ENCODE measurements at regions not wholly inside any gene's neighbourhood (a gene's known extent, or its start where the extent isn't known, plus 50 kb on each side); places are given as distances from the start of the nearest gene placed in this dataset.

GRCh38 chr1:5340560-5341130 is 651.6 kb downstream of the NPHP4 start:
- no peak for DNase-seq (ENCODE audit: low spot score)

- DNase-seq (ENCODE audit: low spot score), result no peak
Observed at GRCh38 chr1:5338466-5338865, 653.8 kb downstream of the NPHP4 start.

DNA sequence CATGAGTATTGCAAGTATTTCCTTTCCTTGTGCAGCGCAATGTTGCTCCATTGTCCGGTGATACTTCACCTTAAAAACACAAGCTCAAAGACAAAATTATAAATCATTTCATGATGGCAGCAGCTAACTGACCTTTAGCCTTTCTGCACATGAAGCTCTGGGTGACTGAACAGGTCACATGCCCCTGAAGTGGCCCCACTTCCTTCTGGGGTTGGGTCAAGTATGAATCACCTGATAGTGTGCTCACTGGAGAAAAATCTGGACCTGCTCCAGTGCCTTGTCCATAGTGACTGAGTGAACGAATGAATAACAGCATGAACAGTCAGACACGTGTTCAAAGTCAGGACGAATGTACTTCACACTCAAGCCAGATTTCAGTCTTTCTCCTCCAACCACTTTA is 658.9 kb downstream of the NPHP4 start:
- DNase-seq (ENCODE audit: low spot score), result no peak

DNA sequence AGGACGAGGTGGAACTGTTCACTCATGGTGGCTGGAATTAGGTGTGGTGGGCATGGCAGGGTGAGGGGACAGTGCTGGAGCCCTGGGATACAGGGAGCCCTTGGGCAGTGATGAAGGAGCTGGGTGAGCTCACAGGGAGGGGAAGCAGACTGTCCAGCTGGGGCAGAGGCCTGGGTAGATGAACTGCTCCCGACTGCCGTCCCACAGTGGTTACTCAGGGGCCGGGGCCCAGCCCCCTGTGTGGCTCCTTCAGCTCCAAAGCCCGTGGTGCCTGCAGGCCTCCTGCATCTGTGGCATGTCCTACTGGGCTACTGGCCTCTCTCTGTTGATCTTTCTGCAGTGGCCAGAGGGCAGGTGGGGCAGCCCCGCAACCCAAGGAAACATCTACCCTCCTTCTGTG is 661.1 kb downstream of the NPHP4 start:
- no peak for DNase-seq (ENCODE audit: low spot score)

GRCh38 chr1:5329068-5329739 is 663.0 kb downstream of the NPHP4 start:
- DNase-seq (ENCODE audit: low spot score), result no peak

- no peak for DNase-seq (ENCODE audit: low spot score)
Observed at GRCh38 chr1:5324883-5325282, 667.3 kb downstream of the NPHP4 start.

DNA sequence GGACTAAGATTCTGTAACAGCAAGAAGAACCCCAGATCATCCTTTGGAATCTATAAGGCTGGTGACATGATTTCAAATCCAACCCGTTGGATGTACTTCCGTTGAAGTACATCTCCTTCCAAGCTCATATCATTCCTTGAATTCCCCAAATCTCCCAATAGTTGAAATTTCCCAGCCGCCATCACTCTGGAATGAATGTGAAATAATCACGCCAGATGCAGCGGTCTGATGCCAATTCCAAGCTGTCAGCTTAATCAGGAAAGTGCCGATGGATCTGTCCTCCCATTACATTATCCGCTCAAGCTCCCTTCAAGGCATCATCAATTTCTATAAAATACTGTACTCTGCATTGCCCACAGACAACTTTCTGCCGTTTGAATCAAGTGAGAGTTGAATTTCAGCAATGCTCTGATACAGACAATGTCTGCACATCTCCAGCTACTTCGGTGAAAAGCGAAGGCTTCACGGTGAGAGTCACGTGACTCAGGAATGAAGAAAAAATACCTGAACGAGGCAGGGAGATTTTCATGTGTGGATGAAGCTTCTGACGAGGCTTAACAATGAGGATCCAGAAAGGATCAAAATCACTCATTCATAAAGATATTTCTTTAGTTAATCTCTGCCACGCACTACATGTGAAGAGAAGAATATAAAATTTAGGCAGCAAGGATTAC is 663.9 kb downstream of the AJAP1 start:
- no peak for DNase-seq (ENCODE audit: low spot score)

DNA sequence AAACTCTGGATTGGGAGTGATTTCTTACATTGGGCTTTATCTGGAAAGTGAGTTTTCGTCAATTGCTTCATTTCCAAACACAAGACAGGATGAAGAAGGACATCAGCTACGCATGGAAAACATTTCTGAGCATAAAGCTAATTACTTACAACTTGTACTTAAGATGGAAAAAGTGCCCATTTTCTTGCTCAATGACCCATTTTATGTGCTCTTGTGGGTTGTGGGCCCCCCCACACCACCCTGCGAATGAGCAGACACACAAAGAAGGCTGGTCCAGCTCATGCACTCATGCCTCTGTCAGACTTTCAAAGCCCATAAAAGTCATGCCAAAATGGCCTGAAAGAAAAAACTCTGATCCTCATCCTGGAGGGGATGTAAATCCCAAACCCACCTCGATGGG is 663.0 kb downstream of the AJAP1 start:
- no peak for DNase-seq (ENCODE audit: low spot score)

DNA sequence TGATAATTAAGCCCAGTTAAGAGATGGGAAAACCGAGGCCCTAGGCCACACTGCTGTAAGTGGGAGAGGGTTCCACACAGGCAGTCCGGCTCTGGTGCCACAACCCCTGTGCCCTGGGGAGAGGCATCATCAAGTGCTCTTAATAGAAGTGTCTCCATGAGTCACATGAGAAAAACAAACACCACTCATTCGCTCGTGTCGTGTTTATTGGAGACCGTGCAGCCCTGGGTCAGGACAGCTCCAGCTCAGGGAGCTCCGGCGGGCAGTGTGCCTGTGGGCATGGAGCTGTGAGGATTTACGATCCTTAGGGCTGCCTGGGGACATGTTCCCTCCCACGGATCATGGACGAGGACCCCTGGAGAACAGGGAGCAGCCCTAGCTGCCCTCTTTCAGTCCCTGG is 658.5 kb downstream of the AJAP1 start:
- DNase-seq (ENCODE audit: low spot score), result no peak

DNA sequence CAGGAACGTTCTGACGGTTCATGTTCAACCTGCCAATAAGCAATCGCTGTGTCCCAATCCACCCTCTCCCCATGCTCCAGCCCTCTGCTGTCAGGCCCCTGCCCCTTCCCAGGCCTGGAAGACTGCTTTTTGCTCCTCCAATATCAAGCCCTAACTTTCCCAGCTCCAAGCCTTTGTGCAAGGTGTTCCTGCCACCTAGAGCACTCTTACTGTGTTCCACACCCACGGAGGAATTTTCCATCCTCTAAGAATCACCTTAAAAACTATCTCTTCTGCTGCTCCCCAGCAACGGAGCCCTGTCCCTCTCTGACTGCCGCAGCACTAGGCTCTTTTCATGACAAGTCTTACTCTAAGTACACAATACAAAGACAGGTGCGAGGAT is 657.9 kb downstream of the AJAP1 start:
- no peak for DNase-seq (ENCODE audit: low spot score)

- no peak for DNase-seq (ENCODE audit: low spot score)
Observed at GRCh38 chr1:5311634-5312292, 657.4 kb downstream of the AJAP1 start.

GRCh38 chr1:5311147-5311546 is 656.7 kb downstream of the AJAP1 start:
- no peak for DNase-seq (ENCODE audit: low spot score)

DNA sequence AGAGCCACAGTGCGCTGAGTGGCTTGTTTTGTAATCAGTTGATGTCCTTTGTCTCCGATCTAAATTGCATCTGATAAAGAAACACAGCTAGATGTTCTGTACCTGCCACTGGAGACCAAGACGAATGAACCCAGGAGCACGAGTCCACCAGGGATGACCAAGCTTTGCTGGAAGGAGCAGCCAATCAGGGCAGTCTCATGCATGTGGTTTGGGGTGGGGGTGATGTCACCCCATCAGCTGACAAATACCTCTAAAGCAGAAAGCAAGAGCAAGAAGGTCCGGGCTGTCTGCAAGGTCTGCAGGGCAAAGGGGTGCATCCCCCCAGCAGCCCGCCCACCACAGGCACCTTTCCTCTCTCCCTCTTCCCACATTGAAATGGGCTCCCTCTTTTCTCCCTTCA is 653.8 kb downstream of the AJAP1 start:
- no peak for DNase-seq (ENCODE audit: low spot score)

DNA sequence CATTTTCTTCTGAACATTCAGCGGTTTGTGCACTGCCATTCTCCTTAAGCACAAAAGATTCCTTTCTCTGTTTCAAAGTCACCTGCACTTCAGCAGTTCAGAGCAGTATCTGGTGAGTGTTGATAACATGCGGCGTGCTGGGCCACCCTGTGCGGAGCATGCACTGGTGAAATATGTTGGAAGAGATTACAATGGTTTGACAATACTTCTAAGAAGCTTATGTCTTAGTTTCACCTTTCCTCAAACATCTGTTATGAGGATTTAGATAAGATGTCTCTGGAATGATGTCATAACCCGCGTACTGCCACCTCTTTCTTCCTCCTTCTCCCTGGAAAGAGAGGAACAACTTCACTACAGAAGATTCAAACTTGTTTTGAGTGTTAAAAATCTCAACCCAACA is 650.3 kb downstream of the AJAP1 start:
- DNase-seq (ENCODE audit: low spot score), result no peak

GRCh38 chr1:5298376-5298775 is 644.0 kb downstream of the AJAP1 start:
- DNase-seq (ENCODE audit: low spot score), result no peak

GRCh38 chr1:5297886-5298239 is 643.5 kb downstream of the AJAP1 start:
- no peak for DNase-seq (ENCODE audit: low spot score)

- no peak for DNase-seq (ENCODE audit: low spot score)
Observed at GRCh38 chr1:5297180-5297885, 642.9 kb downstream of the AJAP1 start.

GRCh38 chr1:5296557-5297179 is 642.3 kb downstream of the AJAP1 start:
- no peak for DNase-seq (ENCODE audit: low spot score)

- DNase-seq (ENCODE audit: low spot score), result no peak
Observed at GRCh38 chr1:5296095-5296494, 641.7 kb downstream of the AJAP1 start.

- DNase-seq (ENCODE audit: low spot score), result no peak
Observed at GRCh38 chr1:5291889-5292288, 637.5 kb downstream of the AJAP1 start.

DNA sequence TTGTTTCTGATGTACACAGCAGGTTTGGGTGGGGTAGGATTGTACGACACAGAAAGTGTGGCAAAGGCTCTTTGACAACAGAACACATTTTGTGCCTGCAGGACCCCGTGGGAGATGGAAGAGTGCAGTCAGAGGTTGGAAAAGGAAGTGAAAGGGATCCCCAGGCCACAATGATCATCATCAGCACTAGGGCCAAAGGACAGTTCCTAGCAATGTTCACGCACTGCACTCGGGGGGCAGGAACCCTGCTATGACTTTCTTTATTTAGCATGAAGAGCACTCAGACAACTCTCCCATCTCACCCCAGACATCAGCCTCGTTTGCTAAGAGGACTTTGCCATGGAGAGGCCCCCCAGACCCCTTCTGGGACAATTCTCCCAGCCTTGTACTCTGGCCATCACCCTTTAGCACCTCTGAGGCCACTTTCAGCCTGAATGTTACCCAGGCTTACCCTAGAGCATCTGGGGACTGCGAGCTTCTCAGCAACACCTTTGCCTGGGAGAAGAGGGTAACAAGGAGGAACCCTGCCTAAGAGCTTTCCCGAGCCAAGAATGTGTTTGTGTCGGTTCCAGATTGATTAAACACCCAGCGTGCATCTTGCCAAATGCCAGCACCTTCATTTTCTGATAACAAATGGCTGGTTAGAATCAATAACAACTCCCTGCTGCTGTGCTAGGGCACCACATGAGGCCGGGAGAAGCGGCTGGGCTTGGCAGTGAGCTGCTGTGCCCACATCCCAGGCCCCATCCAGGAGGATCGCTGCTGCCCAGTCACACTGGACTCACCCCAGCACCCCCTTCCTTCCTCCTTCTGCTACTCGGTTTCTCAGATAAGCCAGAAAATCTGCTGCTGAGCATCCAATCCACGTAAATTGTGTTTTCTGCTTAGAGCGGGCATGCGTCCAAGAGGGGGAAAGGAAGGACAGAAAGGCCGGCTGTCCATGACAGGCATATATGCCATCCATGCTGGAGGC is 633.1 kb downstream of the AJAP1 start:
- DNase-seq (ENCODE audit: low spot score), result no peak

Data from left forelimb (tissue), 1 donor.